SIG-M5 treated with dmso at 0.1 percent for 504 hours (cell line): ENCODE measurements at regions not wholly inside any gene's neighbourhood (a gene's known extent, or its start where the extent isn't known, plus 50 kb on each side); places are given as distances from the start of the nearest gene placed in this dataset.

Source experiments
- DNase-seq: peaks from one replicate; lab custom pipeline; 2025; ENCODE audit not compliant: unreplicated experiment; lab: John Stamatoyannopoulos, UW

GRCh38 chr19:30791088-30791487 lies 418.9 kb downstream of the ZNF536 start:
- no peak for DNase-seq

- DNase-seq = no peak
These were observed 418.0 kb downstream of the ZNF536 start for GRCh38 chr19:30790056-30790680.

GRCh38 chr19:30788105-30788765 lies 416.1 kb downstream of the ZNF536 start:
- DNase-seq = no peak

GRCh38 chr19:30785458-30786137 lies 413.4 kb downstream of the ZNF536 start:
- DNase-seq = no peak

- peak; percentile 31 for DNase-seq
These were observed 412.8 kb downstream of the ZNF536 start for GRCh38 chr19:30784850-30785457.

GRCh38 chr19:30783936-30784335 lies 411.8 kb downstream of the ZNF536 start:
- DNase-seq = no peak

- DNase-seq = no peak
These were observed 411.0 kb downstream of the ZNF536 start for GRCh38 chr19:30783212-30783611.

- no peak for DNase-seq
These were observed 409.3 kb downstream of the ZNF536 start for GRCh38 chr19:30781519-30781918.

GRCh38 chr19:30781047-30781446 lies 408.9 kb downstream of the ZNF536 start:
- DNase-seq = no peak

- no peak for DNase-seq
These were observed 408.3 kb downstream of the ZNF536 start for GRCh38 chr19:30780456-30780855.

- DNase-seq = no peak
These were observed 407.8 kb downstream of the ZNF536 start for GRCh38 chr19:30780032-30780431.

- no peak for DNase-seq
These were observed 407.0 kb downstream of the ZNF536 start for GRCh38 chr19:30778961-30779715.

- no peak for DNase-seq
These were observed 405.9 kb downstream of the ZNF536 start for GRCh38 chr19:30778061-30778460.

- DNase-seq = no peak
These were observed 403.8 kb downstream of the ZNF536 start for GRCh38 chr19:30775956-30776355.

GRCh38 chr19:30774252-30774766 lies 402.1 kb downstream of the ZNF536 start:
- no peak for DNase-seq

GRCh38 chr19:30762651-30763050 lies 390.5 kb downstream of the ZNF536 start:
- DNase-seq = no peak

GRCh38 chr19:30760014-30760413 lies 387.8 kb downstream of the ZNF536 start:
- no peak for DNase-seq

- DNase-seq = no peak
These were observed 385.8 kb downstream of the ZNF536 start for GRCh38 chr19:30757837-30758617.

GRCh38 chr19:30757104-30757836 lies 385.1 kb downstream of the ZNF536 start:
- DNase-seq = no peak
